K562 (cell line): ENCODE measurements at regions not wholly inside any gene's neighbourhood (a gene's known extent, or its start where the extent isn't known, plus 50 kb on each side); places are given as distances from the start of the nearest gene placed in this dataset.

Experiments used
- ATAC-seq: fragments of 200-7000 bp; cut with Tn5 transposase; 3 replicates; pipeline ENCODE4 v1.9.1; 2020; ENCODE audit warnings: moderate library complexity
- BruUV-seq: library from RNA; stranded (reverse); fragments of 400-500 nt; replicated peaks from 2 replicates; lab custom pipeline; 2021; lab: Mats Ljungman, UMichigan
- CTCF ChIA-PET: fragments of 300-600 bp; formaldehyde crosslinking; extraction: SDS; loops from one replicate; lab custom pipeline; 2021; ENCODE audit warnings: low intra/inter-chr PET ratio; lab: Yijun Ruan, JAX
- POLR2A ChIA-PET: fragments of 300-600, 350-650 bp; sonication (Branson Sonifier 250); formaldehyde crosslinking; extraction: SDS; loops from one replicate; lab custom pipeline; 2021; ENCODE audit warnings: antibody characterized with exemption, inconsistent platforms; lab: Yijun Ruan, JAX
- DNase-seq, 4 experiments: peaks; one replicate each; pipeline versions ENCODE4 v3.0.0 to v3.0.0-alpha.2; 2011 to 2018; ENCODE audit warnings: low spot score in 3 of 4, mixed read lengths in 3 of 4; ENCODE audit errors: extremely low read depth in 1 of 4
- FAIRE-seq: peaks from 2 replicates; lab custom pipeline; 2011; peaks lifted over from hg19 to GRCh38; lab: Jason Lieb, UNC
- H2AFZ ChIP-seq: 2 replicates; pipeline ENCODE4 v1.6.0; 2011; ENCODE audit warnings: low read depth, low read length, control low read depth, inconsistent platforms
- H3K27ac ChIP-seq: fragments of 200-600 bp; 3 replicates; pipeline ENCODE4 v1.8.0; 2011; ENCODE audit warnings: low read depth, mild to moderate bottlenecking, control low read depth, inconsistent platforms, low read length, moderate library complexity, mixed read lengths; ENCODE audit errors: extremely low read depth
- H3K27me3 ChIP-seq, 2 experiments: fragments of 300-600 bp in 1 of 2; 2 replicates in 1 of 2; 3 replicates in 1 of 2; pipeline versions ENCODE4 v1.6.0 to v1.8.0; 2011; ENCODE audit warnings: inconsistent platforms in 2 of 2, low read length in 2 of 2, mild to moderate bottlenecking in 1 of 2, mixed read lengths in 1 of 2, moderate library complexity in 1 of 2; ENCODE audit not compliant: control insufficient read depth in 2 of 2, insufficient read depth in 2 of 2
- H3K36me3 ChIP-seq: fragments of 300-600 bp; 3 replicates; pipeline ENCODE4 v1.8.0; 2011; ENCODE audit warnings: mild to moderate bottlenecking, low read length, inconsistent platforms; ENCODE audit not compliant: control insufficient read depth, insufficient read depth
- H3K4me1 ChIP-seq, 2 experiments: fragments of 200-600 bp in 1 of 2; replicated peaks in 1 of 2; 2 replicates in 1 of 2; 3 replicates in 1 of 2; pipeline versions ENCODE4 v1.5.1 to v1.8.0; 2011; ENCODE audit warnings: inconsistent platforms in 2 of 2, low read length in 2 of 2, mild to moderate bottlenecking in 1 of 2, mixed read lengths in 1 of 2, moderate library complexity in 1 of 2; ENCODE audit not compliant: control insufficient read depth in 2 of 2, insufficient read depth in 2 of 2
- H3K4me2 ChIP-seq: 2 replicates; pipeline ENCODE4 v1.6.1; 2011; ENCODE audit warnings: low read length, control low read depth, inconsistent platforms, mixed read lengths; ENCODE audit not compliant: insufficient read depth
- H3K4me3 ChIP-seq: fragments of 200-600 bp; sonication (generic), shearing (Covaris generic); 2 replicates; pipeline ENCODE4 v1.5.1; 2016; ENCODE audit warnings: control low read depth, inconsistent platforms
- H3K79me2 ChIP-seq: fragments of 200-600 bp; 3 replicates; pipeline ENCODE4 v1.8.0; 2011; ENCODE audit warnings: low read length, inconsistent platforms; ENCODE audit not compliant: control insufficient read depth, insufficient read depth
- H3K9ac ChIP-seq, 2 experiments: 2 replicates each; pipeline versions ENCODE4 v1.6.0 to v1.6.1; 2011; ENCODE audit warnings: low read depth in 2 of 2, low read length in 2 of 2, control low read depth in 1 of 2, inconsistent platforms in 1 of 2, mild to moderate bottlenecking in 1 of 2, mixed read lengths in 1 of 2; ENCODE audit not compliant: insufficient read depth in 1 of 2
- H3K9me1 ChIP-seq: one replicate; pipeline ENCODE4 v1.6.0; 2011; ENCODE audit warnings: inconsistent platforms, mild to moderate bottlenecking, low read length, moderate library complexity; ENCODE audit not compliant: control insufficient read depth, insufficient read depth
- H3K9me3 ChIP-seq: replicated peaks from 2 replicates; pipeline ENCODE4 v1.5.1; 2011; ENCODE audit warnings: low read depth, low read length, inconsistent platforms; ENCODE audit not compliant: control insufficient read depth, insufficient read depth
- H4K20me1 ChIP-seq: replicated peaks from 2 replicates; pipeline ENCODE4 v1.6.1; 2011; ENCODE audit warnings: low read length, inconsistent platforms, mixed read lengths; ENCODE audit not compliant: control insufficient read depth, insufficient read depth
- BCLAF1 ChIP-seq, 2 experiments: fragments of 450-650 bp in 1 of 2; IDR thresholded peaks; 2 replicates each; pipeline ENCODE4 v1.6.1; 2011 to 2017; ENCODE audit warnings: low read depth in 2 of 2, antibody characterized with exemption in 1 of 2, borderline replicate concordance in 1 of 2, low read length in 1 of 2, mild to moderate bottlenecking in 1 of 2, mixed read lengths in 1 of 2; ENCODE audit not compliant: control insufficient read depth in 1 of 2
- CAMTA2 ChIP-seq: fragments of 250-450 bp; sonication (Bioruptor Pico); conservative IDR thresholded peaks from 2 replicates; pipeline ENCODE4 v1.5.1; 2022
- IRF9 ChIP-seq: fragments of 450-650 bp; IDR thresholded peaks from 2 replicates; pipeline ENCODE4 v1.6.1; 2016; ENCODE audit warnings: missing biosample characterization, missing genetic modification characterization
- KAT2B ChIP-seq: IDR thresholded peaks from one replicate; pipeline ENCODE4 v1.6.1; 2012; ENCODE audit warnings: low read depth, mild to moderate bottlenecking, control low read depth, inconsistent platforms, low read length, moderate library complexity
- SAFB2 ChIP-seq: fragments of 200-400 bp; formaldehyde crosslinking; IDR thresholded peaks from 2 replicates; pipeline ENCODE4 v1.6.1; 2018; ENCODE audit warnings: borderline replicate concordance, low read length, low read depth, moderate library complexity; ENCODE audit not compliant: severe bottlenecking
- XRCC5 ChIP-seq: fragments of 200-400 bp; formaldehyde crosslinking; IDR thresholded peaks from 2 replicates; pipeline ENCODE4 v1.6.1; 2017; ENCODE audit warnings: low read depth, mild to moderate bottlenecking, low read length
- ZNF143 ChIP-seq: sonication (generic); formaldehyde crosslinking; IDR thresholded peaks from 2 replicates; pipeline ENCODE4 v1.9.0; 2022; ENCODE audit warnings: mild to moderate bottlenecking, missing genetic modification reagents
- ZNF146 ChIP-seq: IDR thresholded peaks from one replicate; pipeline ENCODE4 v1.6.1; 2018; ENCODE audit warnings: missing compliant biosample characterization; ENCODE audit not compliant: unreplicated experiment
- ZNF561 ChIP-seq: fragments of 450-650 bp; formaldehyde crosslinking; conservative IDR thresholded peaks from 2 replicates; pipeline ENCODE4 v1.4.0; 2020; ENCODE audit warnings: mild to moderate bottlenecking, moderate library complexity
- WGBS: fragments of 100-300 bp; shearing (Covaris generic); methylation state at CpG from one replicate; pipeline ENCODE4 v1.1.6; 2016; ENCODE audit warnings: low coverage, mixed read lengths; ENCODE audit not compliant: insufficient coverage; ENCODE audit errors: missing lambda C conversion rate; 5-methylcytosine and 5-hydroxymethylcytosine counted together
- in situ Hi-C: fragments of 300-500 bp; cut with MboI; formaldehyde crosslinking; loops from 4 replicates; pipeline ENCODE4 v1.15.0; 2018; ENCODE audit warnings: inconsistent platforms, mixed read lengths
- intact Hi-C: fragments of 100-400 bp; cut with micrococcal nuclease; formaldehyde crosslinking; loops from 2 replicates; pipeline ENCODE4 v1.14.2; 2022
- TF ChIP-seq, protein P1 (sequence below), 2 experiments: fragments of 450-650 bp; IDR thresholded peaks; 2 replicates each; pipeline ENCODE4 v1.6.1; 2016; ENCODE audit warnings: mild to moderate bottlenecking in 2 of 2, borderline replicate concordance in 1 of 2, low read depth in 1 of 2, moderate library complexity in 1 of 2

DNA sequence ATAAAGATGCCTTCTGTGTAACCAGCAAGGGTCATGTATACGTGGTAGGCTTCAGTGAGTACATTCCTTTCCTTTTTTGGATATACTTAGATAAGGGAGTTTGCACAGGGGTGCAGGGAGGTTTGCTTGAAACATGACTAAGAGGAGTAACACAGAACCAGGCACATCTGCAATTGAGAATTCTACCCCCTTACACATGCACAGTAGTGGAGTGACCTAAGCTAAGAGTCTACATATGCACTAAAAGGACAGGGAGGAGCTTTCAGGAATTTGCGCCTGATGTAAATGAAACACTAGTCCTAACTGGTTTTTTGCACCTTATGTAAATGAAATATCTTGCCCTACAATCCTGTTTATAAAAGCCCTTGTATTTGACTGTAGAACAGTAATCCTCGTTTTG is 194.8 kb upstream of the NABP1 start:
- intact Hi-C loops, result no loop called here
- H3K4me2 ChIP-seq, result no peak overlapping the region
- H3K9ac ChIP-seq, result no peak overlapping the region
- FAIRE-seq (no peak), DNase-seq (no peak), ATAC-seq (no peak)
- H3K79me2 ChIP-seq, result no peaks in the 10 kb centered on the region
- H4K20me1 ChIP-seq, result no peaks in the 10 kb centered on the region
- H3K9me3 ChIP-seq, result no peaks in the 10 kb centered on the region
- no peak overlapping the region for H2AFZ ChIP-seq
- H3K4me1 ChIP-seq, result no peaks in the 10 kb centered on the region
- H3K4me3 ChIP-seq, result no peak overlapping the region
- ChIA-PET POLR2A (interaction anchor here (1.0 kb wide), 1 partner anchor 369 kb away, joined by 3 read pairs; no protein-coding TSS in a partner anchor), CTCF (no interaction called here)
- no peak overlapping the region for H3K27ac ChIP-seq
- in situ Hi-C loops, result no loop called here
- no peaks in the 10 kb centered on the region for H3K27me3 ChIP-seq
- WGBS, result 6% methylated on average over 3 of the region's 3 CpGs
- no TSS peak for BruUV-seq
- H3K36me3 ChIP-seq, result no peaks in the 10 kb centered on the region
- H3K9me1 ChIP-seq, result no peaks in the 10 kb centered on the region
- TF ChIP-seq CAMTA2 (CRISPR knock-in tag), result no peak
- TF ChIP-seq SAFB2, result no peak
- no peak for TF ChIP-seq ZNF561 (CRISPR knock-in tag)
- TF ChIP-seq BCLAF1 (IDR thresholded peaks at IDR 0.05; ENCODE audit: borderline replicate concordance in 1 of 2, control insufficient read depth in 1 of 2, low read depth in 2 of 2, low read length in 1 of 2), result no peak
- TF ChIP-seq KAT2B, result no peak
- TF ChIP-seq, protein P1, sequence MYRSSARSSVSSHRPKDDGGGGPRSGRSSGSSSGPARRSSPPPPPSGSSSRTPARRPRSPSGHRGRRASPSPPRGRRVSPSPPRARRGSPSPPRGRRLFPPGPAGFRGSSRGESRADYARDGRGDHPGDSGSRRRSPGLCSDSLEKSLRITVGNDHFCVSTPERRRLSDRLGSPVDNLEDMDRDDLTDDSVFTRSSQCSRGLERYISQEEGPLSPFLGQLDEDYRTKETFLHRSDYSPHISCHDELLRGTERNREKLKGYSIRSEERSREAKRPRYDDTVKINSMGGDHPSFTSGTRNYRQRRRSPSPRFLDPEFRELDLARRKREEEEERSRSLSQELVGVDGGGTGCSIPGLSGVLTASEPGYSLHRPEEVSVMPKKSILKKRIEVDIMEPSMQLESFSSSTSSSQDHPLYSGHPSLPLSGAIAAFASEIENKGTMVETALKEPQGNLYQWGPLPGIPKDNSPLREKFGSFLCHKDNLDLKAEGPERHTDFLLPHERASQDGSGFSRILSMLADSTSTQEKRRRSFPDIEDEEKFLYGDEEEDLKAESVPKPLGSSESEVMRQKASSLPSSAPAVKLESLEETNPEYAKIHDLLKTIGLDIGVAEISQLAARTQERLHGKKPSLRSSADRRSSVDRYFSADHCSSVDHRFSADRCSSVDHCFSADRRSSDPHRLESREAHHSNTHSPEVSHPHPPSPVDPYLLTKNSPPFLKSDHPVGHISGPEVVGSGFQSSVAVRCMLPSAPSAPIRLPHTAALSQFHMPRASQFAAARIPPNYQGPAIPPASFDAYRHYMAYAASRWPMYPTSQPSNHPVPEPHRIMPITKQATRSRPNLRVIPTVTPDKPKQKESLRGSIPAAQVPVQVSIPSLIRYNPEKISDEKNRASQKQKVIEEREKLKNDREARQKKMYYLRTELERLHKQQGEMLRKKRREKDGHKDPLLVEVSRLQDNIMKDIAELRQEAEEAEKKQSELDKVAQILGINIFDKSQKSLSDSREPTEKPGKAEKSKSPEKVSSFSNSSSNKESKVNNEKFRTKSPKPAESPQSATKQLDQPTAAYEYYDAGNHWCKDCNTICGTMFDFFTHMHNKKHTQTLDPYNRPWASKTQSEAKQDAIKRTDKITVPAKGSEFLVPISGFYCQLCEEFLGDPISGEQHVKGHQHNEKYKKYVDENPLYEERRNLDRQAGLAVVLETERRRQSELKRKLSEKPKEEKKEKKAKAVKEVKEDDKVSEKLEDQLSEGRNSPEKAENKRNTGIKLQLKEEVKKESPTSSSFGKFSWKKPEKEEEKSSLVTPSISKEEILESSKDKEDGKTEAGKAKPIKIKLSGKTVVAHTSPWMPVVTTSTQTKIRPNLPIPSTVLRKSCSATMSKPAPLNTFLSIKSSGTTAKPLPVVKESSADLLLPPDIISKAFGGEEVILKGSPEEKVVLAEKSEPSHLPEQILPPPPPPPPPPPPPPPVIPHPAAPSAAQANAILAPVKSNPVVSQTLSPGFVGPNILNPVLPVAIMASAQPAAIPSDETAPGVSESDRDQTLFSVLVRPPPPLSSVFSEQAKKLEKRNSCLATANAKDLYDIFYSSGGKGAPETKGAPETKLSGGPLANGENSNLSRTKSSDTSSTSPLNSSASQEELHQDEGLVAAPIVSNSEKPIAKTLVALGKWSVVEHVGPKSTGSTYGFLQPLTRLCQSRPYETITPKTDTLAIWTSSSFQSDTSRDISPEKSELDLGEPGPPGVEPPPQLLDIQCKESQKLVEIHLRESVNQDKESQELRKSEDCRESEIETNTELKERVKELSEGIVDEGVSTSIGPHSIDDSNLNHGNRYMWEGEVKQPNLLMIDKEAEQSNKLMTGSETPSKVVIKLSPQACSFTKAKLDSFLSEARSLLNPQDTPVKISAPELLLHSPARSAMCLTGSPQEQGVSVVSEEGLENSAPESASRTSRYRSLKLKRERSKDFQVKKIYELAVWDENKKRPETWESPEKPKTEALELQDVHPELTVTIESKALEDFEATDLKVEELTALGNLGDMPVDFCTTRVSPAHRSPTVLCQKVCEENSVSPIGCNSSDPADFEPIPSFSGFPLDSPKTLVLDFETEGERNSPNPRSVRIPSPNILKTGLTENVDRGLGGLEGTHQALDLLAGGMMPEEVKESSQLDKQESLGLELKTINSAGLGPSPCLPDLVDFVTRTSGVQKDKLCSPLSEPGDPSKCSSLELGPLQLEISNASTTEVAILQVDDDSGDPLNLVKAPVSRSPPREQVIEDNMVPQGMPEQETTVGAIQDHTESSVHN (IDR thresholded peaks at IDR 0.05; ENCODE audit: borderline replicate concordance in 1 of 2, low read depth in 1 of 2), result no peak
- no peak for TF ChIP-seq IRF9 (tag)
- no peak for TF ChIP-seq XRCC5
- no peak for TF ChIP-seq ZNF143 (CRISPR knock-in tag)
- no peak for TF ChIP-seq ZNF146 (CRISPR knock-in tag)
